Neural cell (in vitro differentiated cells): ENCODE measurements at regions not wholly inside any gene's neighbourhood (a gene's known extent, or its start where the extent isn't known, plus 50 kb on each side); places are given as distances from the start of the nearest gene placed in this dataset.

Source experiments
- CTCF ChIP-seq: fragments of 450-650 bp; IDR thresholded peaks from 2 replicates; pipeline ENCODE4 v1.5.1; 2014; ENCODE audit warnings: antibody characterized with exemption, mild to moderate bottlenecking, moderate library complexity; ENCODE audit not compliant: poor library complexity, severe bottlenecking
- EP300 ChIP-seq: fragments of 450-650 bp; conservative IDR thresholded peaks from 2 replicates; pipeline ENCODE4 v1.6.1; 2014; ENCODE audit warnings: antibody characterized with exemption, mild to moderate bottlenecking, moderate library complexity; ENCODE audit not compliant: poor library complexity, severe bottlenecking
- EZH2 ChIP-seq: fragments of 200-600, 300-800 bp; shearing (Covaris generic), sonication (generic); IDR thresholded peaks from 2 replicates; pipeline ENCODE4 v1.6.1; 2014; ENCODE audit warnings: antibody characterized with exemption, low read length, borderline replicate concordance, mild to moderate bottlenecking; ENCODE audit not compliant: insufficient read depth, poor library complexity, severe bottlenecking
- POLR2AphosphoS5 ChIP-seq: IDR thresholded peaks from 2 replicates; pipeline ENCODE4 v1.6.1; 2012
- TAF1 ChIP-seq: IDR thresholded peaks from 2 replicates; pipeline ENCODE4 v1.6.1; 2012; ENCODE audit warnings: low read depth

- TF ChIP-seq CTCF (no peak), TAF1 (no peak), POLR2AphosphoS5 (no peak), EZH2 (no peak), EP300 (no peak)
Observed at GRCh38 chr5:158514986-158515359, 584.7 kb downstream of the EBF1 start.
